Ammon's horn (tissue), 1 donor: ENCODE measurements at regions not wholly inside any gene's neighbourhood (a gene's known extent, or its start where the extent isn't known, plus 50 kb on each side); places are given as distances from the start of the nearest gene placed in this dataset.
"Not testable (repeated sequence)": the region's sequence is repeated elsewhere in the genome, so short reads cannot be mapped to it uniquely, and the experiment has no call there.

Source experiments
- DNase-seq: peaks from one replicate; pipeline ENCODE4 v3.0.0-alpha.2; 2016; ENCODE audit warnings: low spot score

DNA sequence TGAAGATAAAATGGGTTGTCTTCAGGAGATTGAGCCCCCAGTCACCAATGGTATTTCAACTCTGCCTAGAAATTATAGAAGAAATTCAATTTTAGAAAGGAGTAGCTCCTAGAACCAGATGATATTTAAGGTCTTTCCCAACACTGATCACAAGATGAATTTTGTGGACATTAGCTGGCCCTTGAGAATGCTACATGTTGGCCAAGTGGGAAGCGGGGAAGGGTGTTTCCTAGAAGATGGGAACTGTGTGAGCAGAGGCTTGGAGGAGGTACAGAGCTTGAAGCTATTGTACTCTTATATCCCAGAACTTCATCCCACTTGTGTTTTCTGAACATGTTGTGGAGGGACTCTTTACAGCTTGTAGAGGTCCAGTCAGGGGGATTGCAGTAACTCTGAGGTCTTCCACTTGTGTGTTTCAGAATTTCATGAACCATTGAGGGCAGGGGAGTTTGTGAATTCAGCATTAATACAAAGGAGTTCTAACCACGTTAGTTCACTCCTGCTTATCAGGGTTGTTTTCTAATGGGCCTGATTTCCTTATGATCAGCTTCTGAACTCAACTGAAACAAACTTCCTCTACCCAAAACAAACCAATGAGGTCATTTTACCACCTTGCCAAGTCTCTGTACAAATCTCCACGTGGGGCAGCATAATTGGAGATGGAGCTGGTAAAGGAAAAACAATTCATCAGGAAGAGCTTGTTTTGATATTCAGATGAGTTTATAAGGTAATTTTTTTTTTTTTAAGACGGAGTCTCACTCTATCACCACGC lies 152.6 kb upstream of the TPM1 start:
- no peak for DNase-seq

DNA sequence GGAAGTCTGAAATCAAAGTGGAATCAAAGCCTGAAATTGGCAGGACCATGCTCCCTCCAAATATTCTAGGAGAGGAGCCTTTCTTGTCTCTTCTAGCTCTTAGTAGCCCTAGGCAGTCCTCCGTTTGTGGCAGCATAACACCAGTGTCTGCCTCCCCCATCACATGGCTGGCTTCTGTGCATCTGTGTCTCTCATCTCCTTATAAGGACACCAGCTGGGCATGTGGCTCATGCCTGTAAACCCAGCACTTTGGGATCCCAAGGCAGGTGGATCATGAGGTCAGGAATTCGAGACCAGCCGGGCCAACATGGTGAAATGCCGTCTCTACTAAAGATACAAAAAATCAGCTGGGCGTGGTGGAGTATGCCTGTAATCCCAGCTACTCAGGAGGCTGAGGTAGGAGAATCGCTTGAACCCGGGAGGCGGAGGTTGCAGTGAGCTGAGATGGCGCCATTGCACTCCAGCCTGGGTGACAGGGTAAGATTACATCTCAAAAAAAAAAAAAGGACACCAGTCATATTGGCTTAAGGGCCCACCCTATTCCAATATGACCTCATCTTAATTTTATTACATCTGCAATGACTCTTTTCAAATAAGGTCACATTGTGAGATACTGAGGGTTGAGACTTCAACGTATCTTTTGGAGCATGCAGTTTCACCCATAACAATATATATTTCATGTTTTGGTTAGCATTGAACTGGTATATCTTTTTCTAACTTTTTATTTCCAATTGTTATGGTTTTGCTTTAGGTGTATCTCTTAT lies 148.0 kb upstream of the TPM1 start:
- no peak for DNase-seq

DNA sequence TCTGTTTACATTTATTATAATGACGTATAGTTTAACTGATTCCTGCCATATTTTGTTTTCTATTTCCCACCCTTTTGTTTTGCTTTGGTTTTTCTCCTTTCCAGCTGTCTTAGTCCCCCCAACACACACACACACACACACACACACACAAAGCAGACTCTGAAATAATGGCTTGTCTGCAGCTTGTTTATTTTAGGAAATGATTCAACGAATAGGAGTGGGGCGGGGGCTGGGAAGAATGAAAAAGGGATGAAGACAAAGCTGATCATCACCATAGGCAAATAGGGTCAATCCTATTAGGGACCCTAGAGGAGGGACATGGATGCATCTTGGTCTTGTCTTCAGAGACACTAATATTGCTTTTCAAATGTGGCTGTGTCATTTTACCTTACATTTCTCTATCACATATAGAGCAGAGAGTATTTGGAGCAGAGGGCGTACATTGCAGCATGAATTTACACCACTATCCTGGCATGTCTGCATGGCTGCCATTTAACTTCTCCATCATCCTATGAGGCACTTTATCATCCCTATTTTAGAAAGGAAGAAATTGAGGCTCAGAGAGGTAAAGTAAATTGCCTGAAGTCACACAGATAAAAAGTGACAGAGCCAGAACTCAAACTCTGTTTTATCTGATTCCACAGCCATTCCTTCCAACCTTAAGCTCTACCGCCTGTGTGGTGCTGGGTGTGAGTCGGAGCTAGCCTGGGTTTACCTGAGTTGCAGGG lies 147.2 kb upstream of the TPM1 start:
- DNase-seq = no peak

DNA sequence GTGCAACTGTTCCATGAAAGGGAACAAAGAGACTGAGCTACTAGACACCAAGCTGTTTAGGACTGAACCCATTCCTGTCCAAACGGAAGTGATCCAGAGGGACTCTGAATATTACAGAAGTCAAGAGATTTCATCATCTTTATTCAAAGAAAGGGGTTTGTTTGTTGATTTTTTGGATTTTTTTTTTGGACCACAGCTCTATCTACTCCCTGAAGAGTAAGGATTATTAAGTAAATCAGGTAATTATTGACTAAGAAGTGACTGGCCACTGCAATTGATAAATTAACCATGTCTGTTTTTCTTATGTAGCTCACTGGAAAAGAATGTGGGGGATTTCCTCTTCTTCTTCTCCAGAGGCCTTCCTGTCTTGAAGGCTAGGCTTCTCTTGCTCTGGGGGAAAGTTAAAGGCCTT lies 146.6 kb upstream of the TPM1 start:
- no peak for DNase-seq

DNA sequence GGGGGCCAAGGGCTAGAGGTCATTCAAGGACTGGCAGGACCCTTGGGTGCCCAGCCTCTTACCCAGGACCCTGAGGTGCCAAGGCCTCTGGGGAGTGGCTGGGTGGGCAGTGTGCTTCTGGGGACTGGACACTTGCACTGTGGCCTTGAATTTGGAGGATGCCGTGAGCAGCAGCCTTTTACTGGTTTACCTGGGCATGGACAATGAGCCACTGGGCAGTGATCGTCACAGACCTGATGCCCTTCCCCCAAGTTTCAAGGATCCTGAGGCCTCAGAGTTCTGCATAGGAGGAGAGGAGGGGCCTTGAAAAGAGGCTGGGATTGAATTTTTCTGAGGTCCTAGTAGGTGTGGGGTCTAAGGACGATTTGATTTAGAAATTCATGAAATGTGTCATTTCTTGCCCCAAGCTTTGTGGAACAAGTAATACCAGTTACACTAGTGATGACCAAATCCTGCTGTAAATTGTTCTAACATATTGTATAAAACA lies 146.1 kb upstream of the TPM1 start:
- DNase-seq = no peak

DNA sequence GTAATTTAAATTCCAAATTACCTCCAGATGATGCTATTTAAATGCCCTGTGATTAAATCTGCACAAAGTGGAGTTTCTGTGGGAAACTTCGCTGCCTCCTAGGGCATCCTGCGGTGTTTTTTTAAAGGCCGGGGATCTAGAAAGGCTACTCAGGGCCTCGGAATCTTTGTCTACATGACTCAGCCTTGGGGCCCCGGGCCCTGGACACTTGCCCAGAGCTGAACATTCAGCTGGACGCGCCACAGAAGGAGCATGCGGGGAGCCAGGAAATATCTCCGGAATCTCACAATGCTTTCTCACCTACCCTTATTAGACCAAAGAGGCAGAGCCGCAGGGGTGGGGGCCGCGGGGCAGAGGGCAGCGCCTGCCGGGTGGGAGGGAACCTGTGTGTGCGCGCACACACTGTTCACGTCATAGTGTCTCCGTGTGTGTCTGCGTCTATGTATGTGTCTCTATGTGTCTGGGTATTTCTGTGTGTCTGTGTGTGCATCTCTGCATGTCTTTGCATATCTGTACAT lies 145.5 kb upstream of the TPM1 start:
- no peak for DNase-seq

DNA sequence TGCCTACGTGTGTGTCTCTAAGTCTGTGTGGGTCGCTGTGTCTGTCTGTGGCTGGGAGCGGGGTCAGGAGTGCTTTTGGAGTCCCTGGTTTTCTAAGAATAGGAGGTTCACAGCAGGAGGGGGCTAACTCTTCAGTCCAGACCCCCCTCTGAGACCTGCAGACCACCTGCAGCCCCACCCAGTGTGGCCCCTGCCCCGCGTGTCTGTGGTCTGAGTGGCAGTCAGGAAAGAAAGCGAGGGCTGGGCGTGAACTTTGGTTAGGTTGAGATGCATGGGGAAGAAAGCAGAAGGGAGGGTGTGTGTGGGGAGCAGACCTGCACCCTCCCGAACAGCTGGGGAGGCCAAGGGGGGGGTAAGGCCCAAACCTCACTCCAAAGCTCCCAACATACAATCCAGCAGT lies 144.9 kb upstream of the TPM1 start:
- DNase-seq = no peak

DNA sequence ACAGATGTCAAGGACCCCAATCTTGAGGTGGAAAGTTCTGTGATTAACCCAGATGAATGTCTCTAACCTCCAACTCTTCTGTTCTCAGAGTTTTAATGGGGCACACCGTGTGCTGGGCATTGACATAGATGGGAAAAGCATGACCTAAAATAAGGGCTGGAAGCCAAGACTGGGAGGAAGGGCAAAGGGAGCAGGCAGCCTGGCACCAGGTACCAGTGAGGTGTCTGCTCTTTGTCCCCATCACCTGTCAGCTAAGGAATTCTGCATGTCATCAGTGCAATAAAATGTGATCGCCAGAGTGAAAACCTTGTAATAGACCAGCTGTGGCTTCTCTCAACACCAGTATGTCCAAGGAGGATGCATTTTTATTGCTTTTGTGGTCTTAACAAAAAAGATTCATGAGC lies 143.5 kb upstream of the TPM1 start:
- no peak for DNase-seq

DNA sequence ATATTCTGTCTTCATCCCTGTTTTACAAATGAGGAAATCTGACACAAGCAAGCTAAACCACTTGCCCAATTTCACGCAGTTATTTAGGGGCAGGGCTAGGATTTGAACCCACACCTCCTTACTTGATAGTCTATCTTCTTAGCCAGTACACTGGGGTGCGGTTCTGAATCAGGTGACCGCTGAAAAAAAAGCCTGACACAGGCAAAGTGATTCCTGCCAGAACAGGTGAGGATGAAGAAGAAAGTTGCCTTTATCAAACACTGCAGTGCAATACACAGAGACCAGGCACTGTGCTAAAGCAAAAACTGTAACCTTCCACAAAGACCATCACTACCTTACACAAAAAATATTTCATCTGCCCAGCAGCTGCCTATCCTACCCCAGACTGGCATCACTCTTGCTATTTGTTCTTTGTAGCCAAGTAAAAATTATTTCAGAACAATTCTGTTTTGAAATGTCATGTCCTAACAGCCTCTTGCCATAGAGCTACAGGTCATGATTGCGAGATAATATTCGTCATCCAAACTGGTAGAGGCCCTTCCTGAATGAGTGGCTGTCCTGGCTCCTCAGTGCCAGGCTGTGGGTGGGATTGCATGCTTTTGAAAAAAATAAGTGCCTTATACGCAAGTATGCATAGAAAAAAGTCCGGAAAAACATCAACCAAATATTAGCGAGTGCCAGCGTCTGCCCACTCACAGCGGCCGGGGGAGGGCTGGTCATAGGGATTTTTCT lies 142.3 kb upstream of the TPM1 start:
- DNase-seq = no peak

DNA sequence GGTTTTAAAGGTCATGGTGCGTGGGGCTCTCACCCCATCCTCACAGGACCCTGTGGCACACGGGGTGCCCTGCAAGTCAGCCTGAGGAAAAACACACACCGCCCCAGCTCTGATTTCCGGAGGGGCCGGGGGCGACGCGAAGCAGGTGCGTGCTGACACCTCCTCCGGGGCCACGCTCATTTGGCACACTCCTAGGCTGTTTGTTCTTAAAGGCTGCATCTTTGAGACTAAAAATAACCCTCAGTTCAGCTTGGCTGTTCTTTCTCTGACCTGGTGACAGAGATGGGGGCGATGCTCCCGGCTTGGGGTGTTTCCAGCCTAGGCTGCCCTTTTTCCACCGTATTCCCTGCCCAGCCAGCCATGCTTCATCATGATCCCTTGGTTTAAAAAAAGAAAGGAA lies 141.5 kb upstream of the TPM1 start:
- no peak for DNase-seq

DNA sequence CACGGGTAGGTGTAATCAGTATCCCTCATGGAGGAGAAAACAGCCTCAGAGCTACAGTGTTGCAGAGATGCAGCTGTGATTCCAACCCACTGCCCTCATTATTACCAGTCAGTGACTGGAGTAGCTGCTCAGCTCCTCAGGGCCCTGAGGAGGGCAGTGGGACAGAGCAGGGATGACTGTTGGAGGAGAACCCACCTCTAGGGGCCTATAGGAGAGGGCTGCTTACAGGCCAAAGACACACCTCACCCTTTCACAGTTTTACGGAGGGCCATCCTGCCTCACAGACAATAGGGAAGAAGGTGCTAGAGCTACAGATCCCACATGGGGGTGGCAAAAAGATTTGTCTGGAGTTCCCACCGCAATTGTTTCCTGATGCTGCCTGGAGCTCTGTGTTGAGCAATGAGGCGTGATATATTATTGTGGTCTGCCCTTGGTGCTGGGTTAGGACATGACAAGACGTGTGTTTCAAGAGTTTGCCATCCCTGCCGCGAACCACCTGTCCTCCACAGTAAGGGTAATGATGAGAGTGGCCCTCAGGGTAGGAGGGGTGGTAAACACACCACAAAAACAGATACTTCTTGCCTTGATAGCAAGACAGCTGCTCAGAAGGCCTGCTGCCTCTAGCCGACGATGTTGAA lies 140.5 kb upstream of the TPM1 start:
- DNase-seq = no peak

DNA sequence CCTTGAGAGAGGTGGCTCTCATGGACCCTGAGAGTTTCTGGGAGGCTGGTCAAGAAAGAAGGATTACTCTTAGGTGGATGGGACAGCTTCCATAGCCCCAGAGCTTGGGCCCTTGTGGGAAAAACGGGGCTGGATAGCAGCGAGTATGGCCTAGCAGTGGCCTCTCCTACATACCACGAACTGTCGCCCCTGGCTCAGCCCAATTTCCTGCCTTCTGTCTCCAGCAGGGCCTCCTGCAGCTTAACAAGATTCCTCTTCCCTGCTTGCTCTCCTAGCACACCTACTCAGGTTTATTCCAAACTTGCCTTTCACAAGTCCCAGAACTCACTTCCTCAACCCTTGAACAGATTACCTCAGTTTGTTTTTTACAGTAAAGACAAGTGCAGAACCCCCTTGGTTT lies 139.7 kb upstream of the TPM1 start:
- DNase-seq = no peak

DNA sequence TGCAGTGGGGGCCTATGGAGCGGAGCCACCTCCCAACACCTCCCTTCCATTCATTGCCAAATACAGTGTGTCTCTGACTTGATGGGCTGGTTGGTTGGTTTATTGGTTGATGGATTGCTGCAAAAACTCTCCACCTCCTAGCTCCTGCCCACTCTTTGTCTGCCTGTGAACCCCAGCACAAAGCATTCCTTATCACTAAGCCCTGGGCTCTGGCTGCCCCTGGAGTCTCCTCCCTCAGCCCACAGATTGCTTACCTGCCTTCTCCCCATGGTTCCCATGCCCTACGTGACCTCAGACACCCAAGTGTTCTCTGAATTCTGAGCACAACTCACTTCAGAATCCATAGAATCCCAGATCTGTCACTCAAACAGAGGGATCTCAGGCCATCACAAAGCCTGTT lies 139.1 kb upstream of the TPM1 start:
- DNase-seq = no peak

DNA sequence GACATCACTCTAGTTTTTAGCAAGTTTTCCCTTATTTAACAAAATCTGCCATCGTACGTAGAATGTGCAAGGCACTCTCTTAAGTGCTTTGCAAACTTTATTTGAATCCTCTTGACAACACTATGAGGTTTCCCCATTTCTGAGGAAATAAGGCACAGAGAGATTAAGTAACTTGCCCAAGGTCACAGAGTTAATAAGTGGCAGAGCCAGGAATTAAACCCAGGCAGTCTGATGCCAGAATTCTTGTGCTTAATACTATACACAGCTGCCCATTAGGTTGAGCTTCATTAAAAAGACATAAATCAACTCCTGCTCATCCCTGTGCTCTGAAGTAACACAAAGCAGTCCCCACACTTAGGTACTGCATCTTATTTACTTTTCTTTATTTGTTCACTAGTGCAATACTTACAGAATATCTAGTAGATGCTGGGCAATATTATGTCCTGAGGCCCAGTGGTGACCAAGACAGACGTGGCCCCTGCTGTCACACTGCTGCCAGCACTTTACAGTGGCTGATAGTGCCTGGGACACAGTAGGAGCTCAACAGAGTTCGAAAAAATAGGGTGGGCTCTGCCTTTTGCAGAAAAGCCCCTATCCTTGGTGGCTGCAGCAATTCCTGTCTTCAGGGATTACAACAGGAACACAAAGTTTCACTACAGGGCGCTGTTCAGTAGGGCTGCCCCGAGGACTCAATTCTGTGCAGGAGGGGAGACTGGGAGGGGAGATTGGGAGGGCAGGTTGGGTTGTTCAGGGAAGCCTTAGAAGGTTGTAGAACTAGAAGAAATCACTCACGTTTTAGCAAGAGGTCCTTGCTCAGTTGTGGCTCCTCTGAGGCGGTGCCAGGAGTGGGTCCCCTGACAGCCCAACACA lies 138.3 kb upstream of the TPM1 start:
- DNase-seq = no peak

DNA sequence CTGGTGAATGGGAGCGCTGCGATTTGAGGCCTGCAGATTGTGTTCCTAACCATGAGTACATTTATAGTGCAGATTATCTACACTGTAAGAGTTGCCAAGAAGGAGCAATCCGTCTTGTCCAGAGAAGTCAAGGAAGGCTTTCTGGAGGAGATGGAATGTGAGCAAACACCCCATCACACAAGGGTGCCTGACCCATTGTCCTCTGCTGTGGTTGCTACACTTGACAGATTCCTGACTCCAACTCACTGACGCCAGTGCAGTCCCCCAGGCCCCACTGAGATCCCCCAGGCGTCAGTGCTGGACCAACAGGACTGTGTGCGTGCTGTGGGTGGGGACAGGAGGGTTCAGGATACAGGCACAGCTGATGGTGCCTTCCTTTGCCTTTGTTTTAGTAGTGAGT lies 135.9 kb upstream of the TPM1 start:
- DNase-seq = no peak

DNA sequence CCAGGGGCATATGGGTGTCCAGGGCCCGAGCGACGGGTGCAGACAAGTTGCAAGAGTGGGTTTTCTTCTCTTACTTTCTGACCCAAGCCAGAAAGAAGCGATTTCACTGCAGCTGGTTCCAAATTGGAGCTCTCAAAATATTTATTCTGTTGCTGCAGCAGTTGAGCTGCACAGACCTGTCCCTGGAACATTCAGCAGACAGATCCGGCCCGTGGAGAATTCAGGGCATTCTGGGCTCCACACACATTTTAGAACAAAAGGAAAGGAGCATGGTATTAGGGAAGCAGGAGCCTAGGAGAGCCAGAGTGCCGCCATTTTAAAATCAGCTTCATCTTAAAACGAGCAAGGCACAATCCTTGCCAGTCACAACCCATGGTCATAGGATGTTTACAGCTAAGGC lies 135.3 kb upstream of the TPM1 start:
- DNase-seq = no peak

DNA sequence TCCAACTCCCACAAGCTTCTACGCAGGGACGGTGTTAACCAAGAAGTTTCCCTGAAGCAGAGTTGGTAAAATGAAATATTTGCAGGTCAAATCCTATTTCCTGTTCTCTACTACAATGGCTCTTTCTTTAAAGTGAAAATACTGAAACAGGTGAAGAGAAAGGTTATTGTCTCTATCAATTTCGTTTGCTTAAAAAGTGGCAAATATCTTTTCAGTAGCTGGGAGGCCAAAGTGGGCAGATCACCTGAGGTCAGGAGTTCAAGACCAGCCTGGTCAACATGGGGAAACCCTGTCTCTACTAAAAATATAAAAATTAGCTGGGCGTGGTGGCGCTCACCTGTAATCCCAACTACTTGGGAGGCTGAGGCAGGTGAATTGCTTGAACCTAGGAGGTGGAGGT lies 134.2 kb upstream of the TPM1 start:
- DNase-seq = not testable (repeated sequence)

DNA sequence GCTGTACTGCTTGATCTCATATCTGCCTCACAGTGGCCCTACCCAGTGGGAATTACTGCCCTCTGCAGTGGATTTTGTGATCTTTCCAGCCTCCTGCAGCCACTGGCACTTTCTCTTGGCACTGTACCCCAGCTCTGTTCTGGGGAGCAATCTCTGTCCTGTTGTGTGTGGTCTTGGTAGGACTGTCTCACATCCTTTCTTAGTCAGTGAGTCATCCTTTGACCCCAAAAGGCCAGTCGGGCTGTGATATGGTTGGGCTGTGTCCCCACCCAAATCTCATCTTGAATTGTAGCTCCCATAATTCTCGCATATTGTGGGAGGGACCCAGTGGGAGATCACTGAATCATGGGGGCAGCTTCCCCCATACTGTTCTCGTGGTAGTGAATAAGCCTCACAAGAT lies 133.3 kb upstream of the TPM1 start:
- no peak for DNase-seq

DNA sequence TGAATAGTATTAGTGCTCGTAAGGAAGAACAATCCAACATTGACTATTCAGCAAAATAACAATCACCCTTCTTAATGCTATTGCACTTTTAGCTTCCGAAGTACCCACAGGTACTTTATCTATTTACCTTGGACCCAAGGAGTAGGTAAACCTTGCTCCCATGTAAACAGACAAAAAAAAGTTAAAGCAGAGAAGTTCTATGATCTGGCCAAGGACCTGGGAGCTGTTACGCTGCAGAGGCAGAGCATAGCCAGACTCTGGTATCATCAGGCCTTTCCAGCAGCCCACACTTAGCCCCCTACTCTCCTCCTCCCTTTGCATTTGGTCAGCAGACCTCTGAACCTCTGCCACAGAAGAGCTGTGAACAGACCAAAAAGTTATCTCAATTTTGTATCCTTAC lies 130.3 kb upstream of the TPM1 start:
- no peak for DNase-seq

DNA sequence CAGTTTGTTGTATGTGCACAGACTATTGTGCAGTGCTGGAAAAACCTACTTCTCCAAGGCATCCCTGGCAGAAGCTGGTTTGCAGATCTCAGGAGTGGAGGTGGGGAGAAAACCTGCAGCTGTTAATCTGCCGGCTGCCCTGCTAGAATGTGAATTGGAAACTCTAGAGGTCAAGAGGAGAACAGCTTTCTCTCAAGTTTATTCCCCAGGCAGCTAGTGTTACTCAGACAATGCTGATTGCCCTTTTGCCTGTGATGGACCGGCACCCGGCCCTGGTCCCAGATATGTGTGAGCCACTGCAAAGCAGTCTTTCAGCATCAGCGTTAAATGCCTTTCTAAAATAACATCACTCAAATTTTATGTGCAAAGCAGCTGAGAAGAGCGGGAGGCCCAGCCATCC lies 129.7 kb upstream of the TPM1 start:
- DNase-seq = no peak

DNA sequence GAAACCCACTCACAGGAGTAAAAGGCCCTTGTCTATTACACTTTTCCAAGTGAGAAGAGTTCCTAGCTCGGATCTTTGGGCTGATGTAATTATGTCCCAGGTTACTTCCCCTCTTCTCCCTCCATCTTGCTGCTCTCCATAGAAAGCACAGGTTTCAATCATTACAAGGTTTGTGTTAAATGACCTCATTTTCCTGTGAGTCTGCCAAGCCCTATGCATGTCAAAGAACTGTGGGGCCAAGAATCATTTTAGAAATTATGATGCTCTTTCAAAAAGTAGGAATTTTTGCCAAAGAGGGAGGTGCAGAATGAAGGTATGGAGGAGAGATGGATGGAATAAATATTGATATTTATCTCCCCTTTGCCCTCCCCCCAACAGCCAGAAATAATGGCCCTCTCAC lies 129.3 kb upstream of the TPM1 start:
- DNase-seq = no peak
